Ascending aorta (tissue), 2 donors: ENCODE measurements at regions not wholly inside any gene's neighbourhood (a gene's known extent, or its start where the extent isn't known, plus 50 kb on each side); places are given as distances from the start of the nearest gene placed in this dataset.

Experiments used
- DNase-seq, 2 donors: peaks; one replicate each; pipeline ENCODE4 v3.0.0-alpha.2; 2019; ENCODE audit warnings: low spot score in 2 of 2
- H3K27ac ChIP-seq, 2 donors: fragments of 200-600 bp; sonication (generic); one replicate each; pipeline ENCODE4 v1.5.1; 2016 to 2017; ENCODE audit warnings: mild to moderate bottlenecking in 1 of 2
- H3K27me3 ChIP-seq: fragments of 200-600 bp; sonication (generic); one replicate; pipeline ENCODE4 v1.5.1; 2017
- H3K36me3 ChIP-seq, 2 donors: fragments of 200-600 bp; sonication (generic); one replicate each; pipeline ENCODE4 v1.5.1; 2016
- H3K4me1 ChIP-seq, 2 donors: fragments of 200-600 bp; sonication (generic); one replicate each; pipeline ENCODE4 v1.5.1; 2016 to 2017; ENCODE audit warnings: mild to moderate bottlenecking in 1 of 2
- H3K4me3 ChIP-seq, 2 donors: fragments of 200-600 bp; sonication (generic); one replicate each; pipeline ENCODE4 v1.5.1; 2016 to 2017; ENCODE audit warnings: mild to moderate bottlenecking in 1 of 2
- H3K9me3 ChIP-seq, 2 donors: fragments of 200-600 bp; sonication (generic); one replicate each; pipeline ENCODE4 v1.5.1; 2016
- intact Hi-C: fragments of 100-400 bp; cut with DNase I; formaldehyde crosslinking; loops from one replicate; pipeline ENCODE4 v1.15.1; 2023
- TF ChIP-seq, protein P1 (sequence below), 3 experiments: fragments of 200-600 bp in 2 of 3; fragments of 450-650 bp in 1 of 3; sonication (generic) in 2 of 3; IDR thresholded peaks; one replicate each; pipeline ENCODE4 v1.5.1; 2016 to 2019; ENCODE audit warnings: antibody characterized with exemption in 3 of 3, mild to moderate bottlenecking in 1 of 3, moderate library complexity in 1 of 3

GRCh38 chr18:6465281-6465680 lies 50.6 kb upstream of the L3MBTL4 start:
- DNase-seq, result no peak

DNA sequence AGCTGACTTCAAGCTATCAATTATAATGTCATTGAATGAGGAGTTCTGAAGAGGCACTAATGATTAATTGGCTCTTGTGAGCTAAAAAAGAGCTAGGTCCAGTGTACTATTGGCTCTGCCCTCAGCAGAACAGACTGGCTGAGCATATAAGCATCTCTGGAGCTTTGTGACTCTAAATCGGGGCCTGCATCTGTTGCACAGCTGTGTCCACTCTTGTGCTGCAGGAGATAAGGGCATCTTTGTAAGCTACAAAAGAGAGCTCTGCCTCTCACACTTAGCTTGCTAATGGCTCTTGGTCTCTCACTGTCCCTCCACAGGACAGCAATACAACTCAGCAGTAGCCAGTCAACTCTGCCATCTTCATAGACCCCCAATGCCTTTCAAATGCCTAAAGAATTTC lies 61.5 kb upstream of the L3MBTL4 start:
- intact Hi-C loops, result no loop called here
- no peaks in the 10 kb centered on the region for H3K36me3 ChIP-seq

More at GRCh38 chr18:6465281-6465680, 50.6 kb upstream of the L3MBTL4 start:
- H3K4me3 ChIP-seq, result no peak overlapping the region
- H3K27ac ChIP-seq, result no peak overlapping the region
- intact Hi-C loops, result no loop called here
- no peaks in the 10 kb centered on the region for H3K27me3 ChIP-seq
- no peaks in the 10 kb centered on the region for H3K36me3 ChIP-seq
- TF ChIP-seq, protein P1, sequence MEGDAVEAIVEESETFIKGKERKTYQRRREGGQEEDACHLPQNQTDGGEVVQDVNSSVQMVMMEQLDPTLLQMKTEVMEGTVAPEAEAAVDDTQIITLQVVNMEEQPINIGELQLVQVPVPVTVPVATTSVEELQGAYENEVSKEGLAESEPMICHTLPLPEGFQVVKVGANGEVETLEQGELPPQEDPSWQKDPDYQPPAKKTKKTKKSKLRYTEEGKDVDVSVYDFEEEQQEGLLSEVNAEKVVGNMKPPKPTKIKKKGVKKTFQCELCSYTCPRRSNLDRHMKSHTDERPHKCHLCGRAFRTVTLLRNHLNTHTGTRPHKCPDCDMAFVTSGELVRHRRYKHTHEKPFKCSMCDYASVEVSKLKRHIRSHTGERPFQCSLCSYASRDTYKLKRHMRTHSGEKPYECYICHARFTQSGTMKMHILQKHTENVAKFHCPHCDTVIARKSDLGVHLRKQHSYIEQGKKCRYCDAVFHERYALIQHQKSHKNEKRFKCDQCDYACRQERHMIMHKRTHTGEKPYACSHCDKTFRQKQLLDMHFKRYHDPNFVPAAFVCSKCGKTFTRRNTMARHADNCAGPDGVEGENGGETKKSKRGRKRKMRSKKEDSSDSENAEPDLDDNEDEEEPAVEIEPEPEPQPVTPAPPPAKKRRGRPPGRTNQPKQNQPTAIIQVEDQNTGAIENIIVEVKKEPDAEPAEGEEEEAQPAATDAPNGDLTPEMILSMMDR (IDR thresholded peaks at IDR 0.05), result no peak
- H3K4me1 ChIP-seq, result no peaks in the 10 kb centered on the region
- H3K9me3 ChIP-seq, result no peaks in the 10 kb centered on the region

GRCh38 chr18:6476880-6477279 lies 62.2 kb upstream of the L3MBTL4 start:
- Histone ChIP-seq H3K9me3 (no peaks in the 10 kb centered on the region), H3K4me3 (no peak overlapping the region), H3K27ac (no peak overlapping the region), H3K36me3 (no peaks in the 10 kb centered on the region), H3K4me1 (no peaks in the 10 kb centered on the region), H3K27me3 (no peaks in the 10 kb centered on the region)
- DNase-seq, result no peak
- TF ChIP-seq, protein P1 (IDR thresholded peaks at IDR 0.05), result no peak
- intact Hi-C loops, result no loop called here

More for the DNA sequence above, 61.5 kb upstream of the L3MBTL4 start:
- no peaks in the 10 kb centered on the region for H3K27me3 ChIP-seq
- no peaks in the 10 kb centered on the region for H3K9me3 ChIP-seq
- H3K4me3 ChIP-seq, result no peak overlapping the region
- TF ChIP-seq, protein P1 (IDR thresholded peaks at IDR 0.05), result no peak
- no peaks in the 10 kb centered on the region for H3K4me1 ChIP-seq
- no peak overlapping the region for H3K27ac ChIP-seq
- no peak for DNase-seq

DNA sequence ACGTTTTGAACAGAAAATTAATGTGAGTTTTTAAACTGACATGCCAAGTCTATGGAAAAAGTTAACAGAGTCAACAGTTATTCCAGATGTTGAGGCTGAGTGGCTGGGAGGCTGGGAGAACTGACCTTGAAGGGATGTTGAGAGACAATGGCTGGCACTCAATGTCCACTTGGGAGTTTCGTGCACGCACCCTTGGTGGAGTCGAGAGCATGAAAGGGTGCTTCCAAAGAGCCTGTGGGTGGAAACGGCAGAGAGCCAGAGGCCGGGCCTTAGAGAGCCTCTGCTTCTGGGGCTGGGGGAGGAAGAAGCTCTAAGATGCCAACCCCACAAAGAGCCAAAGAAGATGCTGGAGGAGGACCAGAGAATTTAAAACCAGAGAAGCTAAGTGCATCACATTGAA lies 63.4 kb upstream of the L3MBTL4 start:
- H3K4me3 ChIP-seq, result no peak overlapping the region
- no peak for DNase-seq
- no peaks in the 10 kb centered on the region for H3K27me3 ChIP-seq
- H3K36me3 ChIP-seq, result no peaks in the 10 kb centered on the region
- no peaks in the 10 kb centered on the region for H3K4me1 ChIP-seq
- TF ChIP-seq, protein P1 (IDR thresholded peaks at IDR 0.05), result no peak
- intact Hi-C loops, result no loop called here
- no peak overlapping the region for H3K27ac ChIP-seq
- no peaks in the 10 kb centered on the region for H3K9me3 ChIP-seq

DNA sequence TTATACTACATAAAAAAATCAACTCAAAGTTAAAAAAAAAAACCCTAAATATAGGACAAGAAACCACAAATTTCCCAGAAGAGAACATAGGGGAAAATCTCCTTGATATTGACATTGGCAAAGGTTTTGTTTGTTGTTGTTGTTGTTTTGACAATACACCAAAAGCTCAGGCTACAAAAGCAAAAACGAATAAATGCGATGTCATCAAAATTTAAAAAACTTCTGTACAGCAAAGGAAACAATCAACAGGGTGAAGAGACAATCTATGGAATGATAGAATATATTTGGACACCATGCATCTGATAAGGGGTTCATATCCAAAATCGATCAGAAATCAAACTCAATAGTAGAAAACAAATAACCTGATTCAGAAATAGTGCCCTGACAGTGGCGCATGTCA lies 65.0 kb upstream of the L3MBTL4 start:
- TF ChIP-seq, protein P1 (IDR thresholded peaks at IDR 0.05), result no peak
- Histone ChIP-seq H3K27ac (no peak overlapping the region), H3K9me3 (no peaks in the 10 kb centered on the region), H3K27me3 (no peaks in the 10 kb centered on the region), H3K4me1 (no peaks in the 10 kb centered on the region), H3K36me3 (no peaks in the 10 kb centered on the region), H3K4me3 (no peak overlapping the region)
- DNase-seq, result no peak
- intact Hi-C loops, result no loop called here
